SU-DHL-6 (cell line): ENCODE measurements at regions not wholly inside any gene's neighbourhood (a gene's known extent, or its start where the extent isn't known, plus 50 kb on each side); places are given as distances from the start of the nearest gene placed in this dataset.

Experiments
- H2AFZ ChIP-seq: fragments of 200-600 bp; sonication (generic); 2 replicates; pipeline ENCODE4 v1.6.1; 2014; ENCODE audit warnings: low read depth, mild to moderate bottlenecking, moderate library complexity, mixed read lengths, antibody characterized with exemption, low read length; ENCODE audit not compliant: severe bottlenecking
- H3F3A ChIP-seq: fragments of 200-600 bp; shearing (Covaris generic); 2 replicates; pipeline ENCODE4 v1.6.0; 2016; ENCODE audit warnings: antibody characterized with exemption, mild to moderate bottlenecking; ENCODE audit not compliant: insufficient read depth
- H3K27ac ChIP-seq: fragments of 200-600 bp; sonication (generic); 2 replicates; pipeline ENCODE4 v1.5.1; 2016; ENCODE audit warnings: low read depth, mild to moderate bottlenecking, low read length, moderate library complexity, mixed read lengths
- H3K27me3 ChIP-seq: fragments of 200-600 bp; sonication (generic), shearing (Covaris generic); 2 replicates; pipeline ENCODE4 v1.6.0; 2014; ENCODE audit warnings: mild to moderate bottlenecking, low read length
- H3K36me3 ChIP-seq: fragments of 200-600 bp; sonication (generic); 2 replicates; pipeline ENCODE4 v1.6.1; 2014; ENCODE audit warnings: mild to moderate bottlenecking, low read length, mixed read lengths
- H3K4me2 ChIP-seq: fragments of 300-600, 200-600 bp; shearing (Covaris generic), sonication (generic); 2 replicates; pipeline ENCODE4 v1.6.0; 2014; ENCODE audit warnings: low read length, low read depth, mild to moderate bottlenecking; ENCODE audit not compliant: poor library complexity, severe bottlenecking
- H3K4me3 ChIP-seq: fragments of 200-600 bp; sonication (generic); 2 replicates; pipeline ENCODE4 v1.5.1; 2014; ENCODE audit warnings: antibody characterized with exemption, low read length, mild to moderate bottlenecking, mixed read lengths; ENCODE audit not compliant: insufficient read depth, poor library complexity, severe bottlenecking
- H3K79me2 ChIP-seq: fragments of 200-600 bp; sonication (generic); 2 replicates; pipeline ENCODE4 v1.6.1; 2014; ENCODE audit warnings: mild to moderate bottlenecking, low read length, moderate library complexity; ENCODE audit not compliant: insufficient read depth
- H3K9ac ChIP-seq: fragments of 200-600 bp; sonication (generic); 2 replicates; pipeline ENCODE4 v1.7.0; 2014; ENCODE audit warnings: mild to moderate bottlenecking, low read length
- H3K9me2 ChIP-seq: fragments of 200-600 bp; sonication (generic); replicated peaks from 2 replicates; pipeline ENCODE4 v1.6.1; 2014; ENCODE audit warnings: low read length; ENCODE audit not compliant: insufficient read depth
- H3K9me3 ChIP-seq: fragments of 200-600 bp; sonication (generic); 2 replicates; pipeline ENCODE4 v1.6.1; 2014; ENCODE audit warnings: low read length, mixed read lengths; ENCODE audit not compliant: insufficient read depth
- H4K20me1 ChIP-seq: fragments of 200-600 bp; sonication (generic); 2 replicates; pipeline ENCODE4 v1.6.1; 2014; ENCODE audit warnings: low read depth, mild to moderate bottlenecking, antibody characterized with exemption, low read length, moderate library complexity, mixed read lengths
- CTCF ChIP-seq: fragments of 200-600 bp; sonication (generic); IDR thresholded peaks from one replicate; pipeline ENCODE4 v1.5.1; 2017; ENCODE audit warnings: antibody characterized with exemption, mild to moderate bottlenecking, low read length, moderate library complexity; ENCODE audit not compliant: insufficient read depth, poor library complexity, severe bottlenecking
- EZH2phosphoT487 ChIP-seq: fragments of 200-600 bp; sonication (generic), shearing (Covaris generic); conservative IDR thresholded peaks from 2 replicates; pipeline ENCODE4 v1.6.1; 2018; ENCODE audit warnings: mild to moderate bottlenecking, antibody characterized with exemption, low read length, moderate library complexity, mixed read lengths

DNA sequence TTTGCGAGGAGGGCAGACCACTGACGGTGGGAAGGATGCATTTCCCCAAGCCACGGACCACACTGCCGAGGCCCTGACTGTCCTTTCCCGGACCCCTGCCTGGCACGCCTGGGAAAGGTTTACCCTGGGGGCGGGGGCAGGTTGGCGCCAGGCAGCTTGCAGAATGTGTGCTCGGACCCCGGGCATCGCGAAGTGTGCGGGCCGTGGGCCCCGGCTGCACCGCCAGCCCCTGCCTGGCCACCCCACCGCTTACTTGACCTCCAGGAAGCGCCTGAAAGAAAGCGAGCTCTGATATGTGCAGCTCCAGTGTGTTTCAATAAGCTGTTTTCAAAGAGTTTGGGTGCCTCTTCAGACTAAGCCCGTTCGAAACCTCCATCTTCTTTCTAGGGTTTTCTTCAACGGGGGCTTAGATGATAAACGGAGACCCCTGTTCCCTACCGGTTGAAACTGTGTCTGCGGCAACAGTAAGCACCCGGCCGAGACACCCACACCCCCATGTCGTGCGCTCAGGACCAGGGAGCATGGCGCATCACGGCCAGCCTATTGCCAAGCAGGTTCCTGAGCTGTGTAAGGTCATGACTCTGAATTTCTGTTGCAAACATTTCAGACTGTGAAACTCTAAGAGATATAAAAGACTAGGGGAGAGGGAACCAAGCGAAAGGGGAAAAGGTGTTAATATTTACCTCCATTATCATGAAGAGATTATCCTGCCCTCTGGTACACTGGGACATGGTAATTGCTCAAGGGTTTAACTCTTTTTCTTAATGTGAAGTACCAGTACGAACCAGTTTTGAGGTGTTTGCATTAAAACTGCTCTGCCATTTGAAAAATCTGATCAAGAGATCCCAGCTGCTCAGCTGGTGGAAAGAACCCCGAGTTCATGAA is 231.2 kb upstream of the FOXQ1 start:
- no peak overlapping the region for H3K9ac ChIP-seq

GRCh38 chr6:1079525-1079924 is 232.4 kb upstream of the FOXQ1 start:
- H3F3A ChIP-seq = no peaks in the 10 kb centered on the region
- H3K9me2 ChIP-seq = no peaks in the 10 kb centered on the region
- H4K20me1 ChIP-seq = no peaks in the 10 kb centered on the region
- no peaks in the 10 kb centered on the region for H3K9me3 ChIP-seq
- no peaks in the 10 kb centered on the region for H3K27me3 ChIP-seq
- H3K79me2 ChIP-seq = no peaks in the 10 kb centered on the region
- TF ChIP-seq EZH2phosphoT487 (no peak), CTCF (no peak)
- H3K4me2 ChIP-seq = no peak overlapping the region
- H3K4me3 ChIP-seq = no peak overlapping the region
- H3K36me3 ChIP-seq = no peaks in the 10 kb centered on the region
- no peak overlapping the region for H3K9ac ChIP-seq
- H2AFZ ChIP-seq = no peak overlapping the region
- no peak overlapping the region for H3K27ac ChIP-seq

More for the DNA sequence above, 231.2 kb upstream of the FOXQ1 start:
- Histone ChIP-seq H3K27me3 (no peaks in the 10 kb centered on the region), H4K20me1 (no peaks in the 10 kb centered on the region), H3K9me2 (no peaks in the 10 kb centered on the region), H3K79me2 (no peaks in the 10 kb centered on the region), H3F3A (no peaks in the 10 kb centered on the region), H3K9me3 (no peaks in the 10 kb centered on the region), H3K4me2 (no peak overlapping the region), H3K4me3 (no peak overlapping the region), H3K27ac (no peak overlapping the region), H3K36me3 (no peaks in the 10 kb centered on the region), H2AFZ (no peak overlapping the region)
- no peak for TF ChIP-seq CTCF
- no peak for TF ChIP-seq EZH2phosphoT487

DNA sequence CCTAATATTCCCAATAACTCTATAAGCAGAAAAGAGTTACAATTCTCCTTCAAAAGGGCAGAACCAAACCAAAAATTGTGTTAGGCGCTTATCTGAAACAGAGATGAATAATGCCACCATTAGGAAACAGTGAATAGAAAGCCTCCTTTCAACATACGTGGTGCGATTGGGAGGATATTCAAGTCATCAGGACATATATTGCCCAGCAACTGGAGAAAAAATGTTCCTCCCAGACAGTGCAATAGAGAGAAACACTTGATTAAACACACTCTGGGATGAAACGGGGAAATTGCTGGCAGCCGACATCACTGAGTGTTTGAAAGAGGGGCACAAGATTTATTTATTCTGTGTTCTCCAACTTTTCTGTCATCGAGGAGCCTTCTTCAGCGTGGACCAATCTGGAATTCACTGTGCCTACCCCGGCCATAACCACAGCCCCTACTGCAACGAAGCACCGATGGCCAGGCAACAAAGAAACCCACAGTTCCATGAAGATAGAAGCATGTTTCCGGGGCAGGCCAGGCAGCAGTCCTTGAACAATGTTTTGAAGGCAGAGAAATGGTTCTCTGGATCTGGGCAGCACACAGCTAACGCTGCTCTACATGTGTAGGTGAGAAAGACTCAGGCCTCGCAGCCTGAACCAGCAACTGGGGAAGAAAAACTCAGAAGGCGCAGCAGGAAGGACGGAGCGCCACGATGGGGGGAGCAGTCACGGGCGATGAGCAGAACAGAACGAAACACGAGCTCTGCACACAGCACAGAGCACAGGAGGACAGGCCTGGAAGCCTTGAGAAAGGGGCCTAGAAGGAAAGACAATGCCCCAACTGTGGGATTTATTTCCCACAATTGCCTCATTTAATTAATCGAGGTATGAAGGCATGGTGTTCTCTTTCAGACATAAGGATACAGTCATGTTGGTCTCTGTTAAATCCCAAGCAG is 234.2 kb upstream of the FOXQ1 start:
- H3K79me2 ChIP-seq = no peaks in the 10 kb centered on the region
- H4K20me1 ChIP-seq = no peaks in the 10 kb centered on the region
- H3K4me3 ChIP-seq = no peak overlapping the region
- no peaks in the 10 kb centered on the region for H3K36me3 ChIP-seq
- H3K9me3 ChIP-seq = no peaks in the 10 kb centered on the region
- no peaks in the 10 kb centered on the region for H3K27me3 ChIP-seq
- H2AFZ ChIP-seq = no peak overlapping the region
- H3K27ac ChIP-seq = no peak overlapping the region
- no peak for TF ChIP-seq CTCF
- no peak for TF ChIP-seq EZH2phosphoT487
- H3K4me2 ChIP-seq = no peak overlapping the region
- no peaks in the 10 kb centered on the region for H3F3A ChIP-seq
- H3K9me2 ChIP-seq = no peaks in the 10 kb centered on the region
- no peak overlapping the region for H3K9ac ChIP-seq
